Erythroblast (primary cell): ENCODE measurements at regions not wholly inside any gene's neighbourhood (a gene's known extent, or its start where the extent isn't known, plus 50 kb on each side); places are given as distances from the start of the nearest gene placed in this dataset.
"Not testable (repeated sequence)": the region's sequence is repeated elsewhere in the genome, so short reads cannot be mapped to it uniquely, and the experiment has no call there.

Experiments used
- GATA1 ChIP-seq: IDR thresholded peaks from 2 replicates; pipeline ENCODE4 v1.6.1; 2011; ENCODE audit warnings: low read depth, mild to moderate bottlenecking, control low read depth, low read length, moderate library complexity
- POLR2A ChIP-seq: IDR thresholded peaks from 2 replicates; pipeline ENCODE4 v1.6.1; 2011; ENCODE audit warnings: mild to moderate bottlenecking, low read length

DNA sequence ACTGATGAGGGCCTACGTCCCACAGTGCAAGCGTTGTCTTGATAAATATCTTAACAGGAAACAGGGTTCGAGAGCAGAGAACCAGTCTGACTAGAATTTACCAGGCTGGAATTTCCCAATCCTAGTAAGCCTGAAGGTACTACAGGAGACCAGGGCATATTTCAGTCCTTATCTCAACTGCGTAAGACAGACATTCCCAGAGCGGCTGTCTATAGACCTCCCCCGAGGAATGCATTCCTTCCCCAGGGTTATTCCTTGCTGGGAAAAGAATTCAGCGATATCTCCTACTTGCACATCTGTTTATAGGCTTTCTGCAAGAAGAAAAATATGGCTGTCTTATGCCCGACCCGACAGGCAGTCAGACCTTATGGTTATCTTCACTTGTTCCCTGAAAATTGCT, 1074.1 kb upstream of the CELF4 start:
- TF ChIP-seq POLR2A, GATA1: not testable (repeated sequence)
